ENCODE measurements at regions not wholly inside any gene's neighbourhood (a gene's known extent, or its start where the extent isn't known, plus 50 kb on each side); places are given as distances from the start of the nearest gene placed in this dataset.

DNA sequence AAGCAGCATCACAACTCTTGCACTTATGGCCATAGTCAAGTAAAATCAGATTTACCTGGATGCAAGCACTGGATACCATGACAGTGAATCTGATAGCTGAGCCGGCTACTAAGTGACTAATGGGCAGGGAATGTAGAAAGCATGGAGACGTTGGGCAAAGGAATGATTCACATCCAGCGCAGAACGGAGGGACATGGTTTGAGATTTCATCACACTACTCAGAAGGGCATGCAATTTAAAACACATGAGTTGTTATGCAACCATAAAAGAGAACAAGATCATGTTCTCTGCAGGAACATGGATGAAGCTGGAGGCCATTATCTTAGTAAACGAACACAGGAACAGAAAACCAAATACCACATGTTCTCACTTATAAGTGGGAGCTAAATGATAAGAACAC is 169.1 kb upstream of the PIK3R1 start:
- in situ Hi-C loops (cut with MboI), result no loop called here
- no peak for TF ChIP-seq PAX5 (IDR thresholded peaks at IDR 0.05; ENCODE audit: borderline replicate concordance, low read depth, low read length)
- TF ChIP-seq, protein P1, sequence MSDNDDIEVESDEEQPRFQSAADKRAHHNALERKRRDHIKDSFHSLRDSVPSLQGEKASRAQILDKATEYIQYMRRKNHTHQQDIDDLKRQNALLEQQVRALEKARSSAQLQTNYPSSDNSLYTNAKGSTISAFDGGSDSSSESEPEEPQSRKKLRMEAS (IDR thresholded peaks at IDR 0.05; ENCODE audit: low read depth, low read length), result no peak
- ChIA-PET RAD21 (ENCODE audit: unreplicated experiment) (no interaction called here), SMC1A (ENCODE audit: uncharacterized antibody, unreplicated experiment) (no interaction called here), POLR2A (no interaction called here), CTCF (no interaction called here)
- FAIRE-seq, result no peak
- peaks cover 13% of the 10 kb centered on the region for H3K4me1 ChIP-seq (ENCODE audit: control insufficient read depth, insufficient read depth, low read length)
- ATAC-seq, result no peak
- no peak overlapping the region for H3K4me3 ChIP-seq
- H3K9ac ChIP-seq (ENCODE audit: control insufficient read depth, insufficient read depth, low read length), result no peak overlapping the region
- H3K27me3 ChIP-seq (replicated peaks in 1 of 2; ENCODE audit: control insufficient read depth in 2 of 2, insufficient read depth in 2 of 2, low read length in 1 of 2), result no peaks in the 10 kb centered on the region
- no peaks in the 10 kb centered on the region for H3K36me3 ChIP-seq (ENCODE audit: control insufficient read depth in 2 of 2, insufficient read depth in 2 of 2, low read length in 1 of 2)
- intact Hi-C loops (cut with micrococcal nuclease; ENCODE audit: unreplicated experiment), result no loop called here
- no TSS peak for BruUV-seq (replicated peaks)
- H4K20me1 ChIP-seq (ENCODE audit: control insufficient read depth, insufficient read depth), result no peaks in the 10 kb centered on the region
- 71% methylated on average over 5 of the region's 5 CpGs for WGBS (ENCODE audit: insufficient coverage, insufficient replicate concordance, low lambda C conversion rate, missing lambda C conversion rate)
- H3K9me3 ChIP-seq (replicated peaks; ENCODE audit: control insufficient read depth, insufficient read depth, low read length), result no peaks in the 10 kb centered on the region; the same call in 2 of the 3 replicates
- H3K27ac ChIP-seq (ENCODE audit: control insufficient read depth, insufficient read depth), result no peak overlapping the region
- H3K79me2 ChIP-seq (ENCODE audit: control insufficient read depth, insufficient read depth, low read length), result no peaks in the 10 kb centered on the region
- H2AFZ ChIP-seq (ENCODE audit: control insufficient read depth, low read depth, low read length), result no peak overlapping the region
- no peak for DNase-seq (ENCODE audit: low read depth, low spot score)
- H3K4me2 ChIP-seq (ENCODE audit: control insufficient read depth, insufficient read depth), result no peak overlapping the region

DNA sequence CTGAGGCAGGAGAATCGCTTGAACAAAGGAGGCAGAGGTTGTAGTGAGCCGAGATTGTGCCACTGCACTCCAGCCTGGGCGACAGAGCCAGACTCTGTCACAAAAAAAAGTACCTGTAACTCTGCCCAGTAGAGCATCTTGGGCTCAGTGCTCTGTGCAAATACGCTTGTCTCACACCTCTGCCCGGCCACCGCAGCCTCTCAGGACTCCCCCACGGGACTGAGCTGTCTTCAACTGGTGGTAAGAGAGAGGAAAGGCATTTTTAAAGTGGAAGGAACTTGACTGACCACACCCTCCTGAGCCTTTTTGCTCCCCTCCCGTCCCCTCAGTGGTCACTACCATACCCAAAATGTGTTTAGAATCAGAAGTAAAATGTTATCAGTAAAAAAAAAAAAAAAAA is 174.3 kb upstream of the PIK3R1 start:
- TF ChIP-seq GABPA (IDR thresholded peaks at IDR 0.05; ENCODE audit: low read depth), result 0 out of 2 replicates have a peak, but pooled peaks have one; percentile 2
- 0 out of 4 replicates have a peak, but pooled peaks of 1 of the 2 experiments have one; percentile 13 for TF ChIP-seq BHLHE40 (IDR thresholded peaks at IDR 0.05; ENCODE audit: borderline replicate concordance in 1 of 2, low read depth in 2 of 2, low read length in 1 of 2)
- no peak for TF ChIP-seq SP1 (IDR thresholded peaks at IDR 0.05; ENCODE audit: low read depth, low read length)
- no peak for TF ChIP-seq FOXM1 (IDR thresholded peaks at IDR 0.05; ENCODE audit: low read depth, low read length)
- no peak for TF ChIP-seq BCL11A (IDR thresholded peaks at IDR 0.05; ENCODE audit: low read depth, low read length)
- TF ChIP-seq, protein P2, sequence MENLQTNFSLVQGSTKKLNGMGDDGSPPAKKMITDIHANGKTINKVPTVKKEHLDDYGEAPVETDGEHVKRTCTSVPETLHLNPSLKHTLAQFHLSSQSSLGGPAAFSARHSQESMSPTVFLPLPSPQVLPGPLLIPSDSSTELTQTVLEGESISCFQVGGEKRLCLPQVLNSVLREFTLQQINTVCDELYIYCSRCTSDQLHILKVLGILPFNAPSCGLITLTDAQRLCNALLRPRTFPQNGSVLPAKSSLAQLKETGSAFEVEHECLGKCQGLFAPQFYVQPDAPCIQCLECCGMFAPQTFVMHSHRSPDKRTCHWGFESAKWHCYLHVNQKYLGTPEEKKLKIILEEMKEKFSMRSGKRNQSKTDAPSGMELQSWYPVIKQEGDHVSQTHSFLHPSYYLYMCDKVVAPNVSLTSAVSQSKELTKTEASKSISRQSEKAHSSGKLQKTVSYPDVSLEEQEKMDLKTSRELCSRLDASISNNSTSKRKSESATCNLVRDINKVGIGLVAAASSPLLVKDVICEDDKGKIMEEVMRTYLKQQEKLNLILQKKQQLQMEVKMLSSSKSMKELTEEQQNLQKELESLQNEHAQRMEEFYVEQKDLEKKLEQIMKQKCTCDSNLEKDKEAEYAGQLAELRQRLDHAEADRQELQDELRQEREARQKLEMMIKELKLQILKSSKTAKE (IDR thresholded peaks at IDR 0.05; ENCODE audit: low read depth, poor library complexity, severe bottlenecking), result peak; percentile 77
- TF ChIP-seq RUNX3 (IDR thresholded peaks at IDR 0.05; ENCODE audit: low read length), result peak; percentile 35
- TF ChIP-seq BCLAF1 (IDR thresholded peaks at IDR 0.05), result no peak
- peak in 1 of 2 experiments; percentile 24; a peak in 1 of 4 replicates for TF ChIP-seq EP300 (IDR thresholded peaks at IDR 0.05; ENCODE audit: borderline replicate concordance in 1 of 2, control insufficient read depth in 1 of 2, low read depth in 2 of 2, low read length in 2 of 2)
- no peak overlapping the region for H3K27ac ChIP-seq (ENCODE audit: control insufficient read depth, insufficient read depth)
- peaks cover 19% of the 10 kb centered on the region for H3K4me1 ChIP-seq (ENCODE audit: control insufficient read depth, insufficient read depth, low read length)
- FAIRE-seq (peak; percentile 41), ATAC-seq (peak; percentile 98), DNase-seq (ENCODE audit: low read depth, low spot score) (peak; percentile 56)
- CTCF ChIA-PET, result interaction anchor here (0.6 kb wide), 1 partner anchor 393 kb away, joined by 3 read pairs; no protein-coding TSS in a partner anchor
- in situ Hi-C loops (cut with MboI), result no loop called here
- H3K79me2 ChIP-seq (ENCODE audit: control insufficient read depth, insufficient read depth, low read length), result no peaks in the 10 kb centered on the region
- SMC1A ChIA-PET (ENCODE audit: uncharacterized antibody, unreplicated experiment), result interaction anchor here (1.4 kb wide), 1 partner anchor 198 kb away, joined by 3 read pairs; no protein-coding TSS in a partner anchor
- no TSS peak for BruUV-seq (replicated peaks)
- H4K20me1 ChIP-seq (ENCODE audit: control insufficient read depth, insufficient read depth), result no peaks in the 10 kb centered on the region
- POLR2A ChIA-PET, result interaction anchor here (0.6 kb wide), 1 partner anchor 30 kb away, joined by 4 read pairs; no protein-coding TSS in a partner anchor
- H3K27me3 ChIP-seq (replicated peaks in 1 of 2; ENCODE audit: control insufficient read depth in 2 of 2, insufficient read depth in 2 of 2, low read length in 1 of 2), result no peaks in the 10 kb centered on the region
- no peak overlapping the region for H3K9ac ChIP-seq (ENCODE audit: control insufficient read depth, insufficient read depth, low read length)
- H3K9me3 ChIP-seq (replicated peaks; ENCODE audit: control insufficient read depth, insufficient read depth, low read length), result no peaks in the 10 kb centered on the region
- H2AFZ ChIP-seq (ENCODE audit: control insufficient read depth, low read depth, low read length), result peak overlapping the region; percentile 15; the same call in 1 of the 2 replicates
- H3K4me2 ChIP-seq (ENCODE audit: control insufficient read depth, insufficient read depth), result no peak overlapping the region; the same call in 1 of the 2 replicates
- no peak overlapping the region for H3K4me3 ChIP-seq
- H3K36me3 ChIP-seq (ENCODE audit: control insufficient read depth in 2 of 2, insufficient read depth in 2 of 2, low read length in 1 of 2), result no peaks in the 10 kb centered on the region
- WGBS (ENCODE audit: insufficient coverage, insufficient replicate concordance, low lambda C conversion rate, missing lambda C conversion rate), result 2% methylated on average over 8 of the region's 8 CpGs
- intact Hi-C loops (cut with micrococcal nuclease; ENCODE audit: unreplicated experiment), result loop anchor here (1.0 to 2.0 kb wide), 2 partner anchors 176 to 234 kb away; no protein-coding TSS in a partner anchor
- RAD21 ChIA-PET (ENCODE audit: unreplicated experiment), result interaction anchor here (1.1 kb wide), 1 partner anchor 175 kb away, joined by 5 read pairs; the partner anchor contains the start of gene PIK3R1
